ENCODE measurements at regions not wholly inside any gene's neighbourhood (a gene's known extent, or its start where the extent isn't known, plus 50 kb on each side); places are given as distances from the start of the nearest gene placed in this dataset.

DNA sequence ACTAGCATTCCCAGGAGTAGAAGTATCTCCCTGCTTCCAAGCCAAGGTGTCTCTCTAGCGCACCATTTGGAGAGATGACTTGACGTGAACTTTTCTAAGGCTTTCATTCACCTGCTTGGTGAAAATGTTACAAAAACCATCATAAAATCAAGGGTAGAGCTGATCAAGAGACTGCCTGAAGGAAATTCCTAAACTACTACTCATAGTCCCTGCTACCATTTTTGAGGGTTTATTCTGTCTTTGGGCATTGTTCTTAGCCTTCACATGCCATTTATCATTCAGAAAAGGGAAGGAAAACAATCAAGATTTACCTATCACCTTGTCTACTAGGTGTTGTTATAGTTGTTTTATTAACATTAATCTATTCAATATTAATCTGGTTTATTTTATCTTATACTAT is 525.8 kb downstream of the NTRK3 start:
- TF ChIP-seq, protein P1, sequence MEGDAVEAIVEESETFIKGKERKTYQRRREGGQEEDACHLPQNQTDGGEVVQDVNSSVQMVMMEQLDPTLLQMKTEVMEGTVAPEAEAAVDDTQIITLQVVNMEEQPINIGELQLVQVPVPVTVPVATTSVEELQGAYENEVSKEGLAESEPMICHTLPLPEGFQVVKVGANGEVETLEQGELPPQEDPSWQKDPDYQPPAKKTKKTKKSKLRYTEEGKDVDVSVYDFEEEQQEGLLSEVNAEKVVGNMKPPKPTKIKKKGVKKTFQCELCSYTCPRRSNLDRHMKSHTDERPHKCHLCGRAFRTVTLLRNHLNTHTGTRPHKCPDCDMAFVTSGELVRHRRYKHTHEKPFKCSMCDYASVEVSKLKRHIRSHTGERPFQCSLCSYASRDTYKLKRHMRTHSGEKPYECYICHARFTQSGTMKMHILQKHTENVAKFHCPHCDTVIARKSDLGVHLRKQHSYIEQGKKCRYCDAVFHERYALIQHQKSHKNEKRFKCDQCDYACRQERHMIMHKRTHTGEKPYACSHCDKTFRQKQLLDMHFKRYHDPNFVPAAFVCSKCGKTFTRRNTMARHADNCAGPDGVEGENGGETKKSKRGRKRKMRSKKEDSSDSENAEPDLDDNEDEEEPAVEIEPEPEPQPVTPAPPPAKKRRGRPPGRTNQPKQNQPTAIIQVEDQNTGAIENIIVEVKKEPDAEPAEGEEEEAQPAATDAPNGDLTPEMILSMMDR (conservative IDR thresholded peaks at IDR 0.05; ENCODE audit: low read depth, low read length) = no peak
- no peak for DNase-seq (ENCODE audit: low read depth)

DNA sequence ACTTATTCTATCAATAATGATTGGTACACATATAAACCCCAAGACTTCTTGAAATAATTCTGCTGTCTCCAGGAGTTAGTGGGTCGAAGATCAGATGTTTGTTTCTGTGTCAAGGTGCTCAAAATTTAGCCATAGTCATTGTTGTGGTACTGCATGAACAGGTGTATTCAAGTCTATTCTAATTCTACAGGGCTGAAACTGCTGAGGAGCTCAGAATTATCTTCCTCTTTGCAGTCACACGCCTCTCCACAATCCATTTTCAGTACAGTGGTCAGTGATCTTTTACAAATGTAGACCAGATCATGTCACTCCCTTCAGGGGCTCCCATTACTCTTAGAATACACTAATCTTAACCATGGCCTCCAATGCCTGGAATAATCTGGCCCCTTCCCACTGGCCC is 527.5 kb downstream of the NTRK3 start:
- no peak overlapping the region for H3K4me3 ChIP-seq (ENCODE audit: low read depth, low read length)
- TF ChIP-seq, protein P1 (conservative IDR thresholded peaks at IDR 0.05; ENCODE audit: low read depth, low read length) = no peak
- DNase-seq (ENCODE audit: low read depth) = no peak

More for the DNA sequence above, 525.8 kb downstream of the NTRK3 start:
- H3K4me3 ChIP-seq (ENCODE audit: low read depth, low read length) = no peak overlapping the region

DNA sequence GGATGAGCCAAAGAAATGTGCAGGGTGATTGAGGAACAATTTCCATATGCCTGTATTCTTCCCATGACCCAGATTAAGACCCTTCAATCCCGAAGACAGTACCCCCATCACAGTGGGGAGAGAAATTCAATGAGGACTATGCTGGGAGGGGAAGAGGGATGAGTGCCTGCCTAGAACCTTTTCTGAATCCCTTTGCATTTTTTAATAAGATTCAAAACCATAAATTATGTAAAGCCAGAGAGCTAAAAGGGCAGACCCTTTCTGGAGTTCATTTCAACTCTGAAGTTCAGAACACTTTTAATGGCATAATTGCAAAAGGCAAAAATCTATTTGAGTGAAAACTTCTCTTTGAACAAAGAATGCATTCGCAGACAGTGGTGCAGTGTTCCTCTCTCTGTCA is 529.5 kb downstream of the NTRK3 start:
- TF ChIP-seq, protein P1 (conservative IDR thresholded peaks at IDR 0.05; ENCODE audit: low read depth, low read length) = no peak
- no peak overlapping the region for H3K4me3 ChIP-seq (ENCODE audit: low read depth, low read length)
- no peak for DNase-seq (ENCODE audit: low read depth)

DNA sequence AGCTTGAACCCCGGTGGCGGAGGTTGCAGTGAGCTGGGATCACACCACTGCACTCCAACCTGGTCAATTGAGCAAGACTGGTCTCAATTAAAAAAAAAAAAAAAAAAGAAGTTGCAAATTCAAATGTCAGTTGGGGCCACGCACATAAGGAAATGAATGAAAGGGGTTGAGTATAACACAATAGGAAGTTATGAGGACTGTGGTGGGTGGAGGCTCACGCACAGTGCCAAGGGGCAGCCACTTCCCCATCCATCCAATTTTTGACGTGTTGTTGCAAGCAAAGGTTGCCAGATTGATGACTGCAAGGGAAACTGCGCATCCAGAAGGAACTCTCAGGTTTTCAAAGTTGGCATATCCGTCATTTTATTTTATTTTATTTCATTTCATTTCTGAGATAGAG is 532.2 kb downstream of the NTRK3 start:
- H3K4me3 ChIP-seq (ENCODE audit: low read depth, low read length) = no peak overlapping the region
- no peak for DNase-seq (ENCODE audit: low read depth)
- TF ChIP-seq, protein P1 (conservative IDR thresholded peaks at IDR 0.05; ENCODE audit: low read depth, low read length) = no peak

DNA sequence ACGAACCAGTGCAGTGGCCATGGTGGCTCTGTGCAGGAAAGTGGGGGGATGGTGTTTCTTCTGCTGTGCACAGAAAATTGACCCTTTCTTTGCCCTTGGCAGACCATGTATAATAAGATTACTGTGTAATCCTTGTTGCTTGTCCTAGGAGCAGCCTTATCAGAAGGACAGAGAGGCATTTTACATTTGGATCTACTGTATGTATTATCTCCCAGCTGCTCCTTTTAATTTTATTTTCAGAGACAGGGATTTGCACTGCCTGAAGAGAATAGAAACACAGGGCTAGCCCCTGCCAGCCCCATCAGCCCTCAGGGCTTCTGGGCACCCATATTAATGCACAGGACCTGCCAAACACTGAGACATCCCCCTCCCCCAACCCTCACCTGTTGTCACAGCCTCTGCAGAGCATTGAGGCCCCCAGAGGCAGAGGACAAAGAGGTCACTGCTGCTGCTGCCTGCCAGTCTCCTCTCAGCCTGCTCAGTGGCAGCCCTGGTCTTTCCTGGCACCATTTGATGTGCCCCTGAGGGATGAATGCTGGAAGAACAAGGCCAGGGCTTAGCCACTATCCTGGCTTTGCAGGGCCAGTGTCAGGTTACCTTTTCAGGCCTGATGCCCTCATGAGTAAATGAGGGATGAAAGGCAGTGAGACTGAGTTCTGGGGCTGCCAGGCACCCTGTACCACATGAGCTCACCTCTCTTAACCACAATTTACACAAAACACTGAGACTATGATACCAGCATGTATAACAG is 533.4 kb downstream of the NTRK3 start:
- no peak for DNase-seq (ENCODE audit: low read depth)
- no peak overlapping the region for H3K4me3 ChIP-seq (ENCODE audit: low read depth, low read length)
- TF ChIP-seq, protein P1 (conservative IDR thresholded peaks at IDR 0.05; ENCODE audit: low read depth, low read length) = no peak

DNA sequence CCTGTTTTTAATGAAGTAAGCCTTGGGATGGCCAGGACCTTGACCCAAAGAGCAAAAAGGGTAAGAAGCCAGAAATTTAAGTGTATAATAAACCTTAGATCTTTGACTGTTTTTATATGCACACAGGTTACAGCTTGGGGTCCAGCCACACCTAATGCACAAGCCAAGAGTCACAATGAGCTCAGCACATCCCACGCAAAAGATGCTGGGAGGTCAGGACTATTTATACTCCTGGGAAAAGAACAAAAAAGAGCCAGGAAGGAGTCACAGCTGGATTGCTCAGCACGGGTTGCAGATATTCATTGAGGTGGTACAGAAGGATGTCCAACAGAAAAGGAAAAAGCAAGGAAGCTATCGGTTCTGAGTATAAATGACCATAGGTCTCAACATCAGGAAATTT is 536.3 kb downstream of the NTRK3 start:
- no peak for DNase-seq (ENCODE audit: low read depth)
- TF ChIP-seq, protein P1 (conservative IDR thresholded peaks at IDR 0.05; ENCODE audit: low read depth, low read length) = no peak
- H3K4me3 ChIP-seq (ENCODE audit: low read depth, low read length) = no peak overlapping the region

DNA sequence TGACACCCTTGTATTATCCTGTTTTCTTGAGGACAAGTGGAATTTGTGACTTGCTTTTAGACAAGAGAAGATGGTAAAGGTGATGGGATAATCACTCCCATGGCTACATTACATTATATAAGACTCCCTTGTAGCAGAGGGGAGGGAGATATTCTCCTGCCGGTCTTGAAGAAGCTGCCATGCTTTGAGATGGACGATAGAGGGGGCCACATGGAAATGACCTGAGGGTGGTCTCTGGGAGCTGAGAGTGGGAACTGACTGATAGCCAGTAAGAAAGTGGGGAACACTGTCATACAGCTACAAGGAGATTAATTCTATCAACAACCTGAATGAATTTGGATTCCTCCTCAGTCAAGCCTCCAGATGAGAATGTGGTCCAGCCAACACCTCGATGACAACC is 540.1 kb downstream of the NTRK3 start:
- DNase-seq (ENCODE audit: low read depth) = no peak
- TF ChIP-seq, protein P1 (conservative IDR thresholded peaks at IDR 0.05; ENCODE audit: low read depth, low read length) = no peak
- H3K4me3 ChIP-seq (ENCODE audit: low read depth, low read length) = no peak overlapping the region

All from choroid plexus epithelial cell (primary cell).